Adrenal gland (tissue), 9 donors: ENCODE measurements at regions not wholly inside any gene's neighbourhood (a gene's known extent, or its start where the extent isn't known, plus 50 kb on each side); places are given as distances from the start of the nearest gene placed in this dataset.

Source experiments
- DNase-seq, 7 donors: peaks; one replicate each; pipeline ENCODE4 v3.0.0-alpha.2; 2019 to 2020
- H3K27ac ChIP-seq, 5 donors: fragments of 200-600 bp; sonication (generic) in 4 of 5; 1 replicate in 3 of 5; 2 replicates in 2 of 5; pipeline versions ENCODE4 v1.5.1 to v1.8.0; 2016 to 2020; ENCODE audit warnings: mild to moderate bottlenecking in 1 of 5
- H3K27me3 ChIP-seq: fragments of 200-600 bp; 2 replicates; pipeline ENCODE4 v1.8.0; 2021
- H3K36me3 ChIP-seq, 2 donors: fragments of 200-600 bp; replicated peaks in 1 of 2; 1 replicate in 1 of 2; 2 replicates in 1 of 2; pipeline versions ENCODE4 v1.5.1 to v1.8.0; 2018 to 2022
- H3K4me1 ChIP-seq, 2 donors: fragments of 200-600 bp; replicated peaks in 1 of 2; 1 replicate in 1 of 2; 2 replicates in 1 of 2; pipeline versions ENCODE4 v1.5.1 to v1.8.0; 2018 to 2021
- H3K4me3 ChIP-seq, 4 donors: fragments of 200-600 bp; sonication (generic) in 3 of 4; one replicate each; pipeline ENCODE4 v1.5.1; 2016 to 2018
- H3K9me3 ChIP-seq, 3 donors: fragments of 200-600 bp; sonication (generic) in 1 of 3; replicated peaks in 1 of 3; 1 replicate in 2 of 3; 2 replicates in 1 of 3; pipeline versions ENCODE4 v1.5.1 to v1.8.0; 2016 to 2021
- CTCF ChIP-seq, 6 experiments: fragments of 450-650 bp in 4 of 6; fragments of 200-600 bp in 2 of 6; sonication (generic) in 1 of 6; IDR thresholded peaks; 1 replicate in 5 of 6; 2 replicates in 1 of 6; pipeline versions ENCODE4 v1.5.1 to v1.8.0; 2016 to 2021; ENCODE audit warnings: antibody characterized with exemption in 6 of 6, mild to moderate bottlenecking in 2 of 6, moderate library complexity in 1 of 6
- POLR2A ChIP-seq, 2 donors: fragments of 450-650 bp; IDR thresholded peaks; one replicate each; pipeline ENCODE4 v1.6.1; 2017; ENCODE audit warnings: antibody characterized with exemption in 2 of 2, mild to moderate bottlenecking in 2 of 2, moderate library complexity in 1 of 2
- WGBS, 4 donors: extraction: QIAGEN DNeasy Blood & Tissue Kit in 2 of 4; methylation state at CpG; one replicate each; pipeline versions ENCODE4 v1.1.5 to v1.1.7; 2013 to 2017; 5-methylcytosine and 5-hydroxymethylcytosine counted together
- intact Hi-C, 2 donors: fragments of 100-400 bp; cut with DNase I; formaldehyde crosslinking; loops; one replicate each; pipeline versions ENCODE4 v1.14.1 to v1.15.0; 2022 to 2023
- donor health status: healthy with polysubstance abuse.
- donor health status: Bipolar disorder and iron deficiency.
- donor health status: DM: yes; HTN: yes; CAD: no.
- donor health status: DM: no; HTN: no; CAD: no.
- donor health status: DM: no; HTN: no; CAD: no.

GRCh38 chr18:78586586-78586985, 393.0 kb upstream of the SALL3 start:
- no peaks in the 10 kb centered on the region for H3K9me3 ChIP-seq
- DNase-seq, result no peak

GRCh38 chr18:78587096-78587495, 392.5 kb upstream of the SALL3 start:
- no peak overlapping the region for H3K4me3 ChIP-seq
- no peaks in the 10 kb centered on the region for H3K9me3 ChIP-seq
- TF ChIP-seq POLR2A (IDR thresholded peaks at IDR 0.05) (no peak), CTCF (IDR thresholded peaks at IDR 0.05) (no peak)
- no peaks in the 10 kb centered on the region for H3K4me1 ChIP-seq
- no peak for DNase-seq
- H3K27me3 ChIP-seq, result no peaks in the 10 kb centered on the region
- no peak overlapping the region for H3K27ac ChIP-seq
- H3K36me3 ChIP-seq, result no peaks in the 10 kb centered on the region
- intact Hi-C loops, result no loop called here
- 66 to 78% (median 71%) methylated on average over 11 of the region's 11 CpGs for WGBS, 4 donors

More at GRCh38 chr18:78586586-78586985, 393.0 kb upstream of the SALL3 start:
- TF ChIP-seq POLR2A (IDR thresholded peaks at IDR 0.05) (no peak), CTCF (IDR thresholded peaks at IDR 0.05) (no peak)
- no peaks in the 10 kb centered on the region for H3K27me3 ChIP-seq
- intact Hi-C loops, result no loop called here
- no peaks in the 10 kb centered on the region for H3K4me1 ChIP-seq
- H3K36me3 ChIP-seq, result no peaks in the 10 kb centered on the region
- H3K4me3 ChIP-seq, result no peak overlapping the region
- 83 to 89% (median 85%) methylated on average over 7 of the region's 7 CpGs for WGBS, 4 donors
- no peak overlapping the region for H3K27ac ChIP-seq

- no peaks in the 10 kb centered on the region for H3K4me1 ChIP-seq
- TF ChIP-seq POLR2A (IDR thresholded peaks at IDR 0.05), result no peak
- intact Hi-C loops, result no loop called here
- 72 to 83% (median 74%) methylated on average over 20 to 24 of the region's 24 CpGs for WGBS, 4 donors
- no peak overlapping the region for H3K27ac ChIP-seq
- no peaks in the 10 kb centered on the region for H3K9me3 ChIP-seq
- H3K27me3 ChIP-seq, result no peaks in the 10 kb centered on the region
- H3K4me3 ChIP-seq, result no peak overlapping the region
- no peak for DNase-seq
- no peaks in the 10 kb centered on the region for H3K36me3 ChIP-seq
Measured at GRCh38 chr18:78587626-78588600, 391.7 kb upstream of the SALL3 start.

- intact Hi-C loops, result no loop called here
Measured at GRCh38 chr18:78589916-78590437, 389.6 kb upstream of the SALL3 start.

More at GRCh38 chr18:78589916-78590437, 389.6 kb upstream of the SALL3 start:
- Histone ChIP-seq H3K27me3 (no peaks in the 10 kb centered on the region), H3K4me3 (no peak overlapping the region), H3K36me3 (no peaks in the 10 kb centered on the region), H3K4me1 (no peaks in the 10 kb centered on the region), H3K9me3 (no peaks in the 10 kb centered on the region), H3K27ac (no peak overlapping the region)
- TF ChIP-seq POLR2A (IDR thresholded peaks at IDR 0.05) (no peak), CTCF (IDR thresholded peaks at IDR 0.05) (no peak)
- 65 to 74% (median 72%) methylated on average over 9 of the region's 9 CpGs for WGBS, 4 donors
- DNase-seq, result no peak
